Calu3 (cell line): ENCODE measurements at regions not wholly inside any gene's neighbourhood (a gene's known extent, or its start where the extent isn't known, plus 50 kb on each side); places are given as distances from the start of the nearest gene placed in this dataset.

Source experiments
- BruUV-seq: library from RNA; stranded (reverse); fragments of 400-500 nt; replicated peaks from 2 replicates; lab custom pipeline; 2021; lab: Mats Ljungman, UMichigan
- CTCF ChIA-PET: fragments of 300-600 bp; sonication (Branson Sonifier 250); formaldehyde crosslinking; loops from one replicate; lab custom pipeline; 2022; ENCODE audit warnings: antibody characterized with exemption; lab: Charles Lee
- DNase-seq: peaks from one replicate; pipeline ENCODE4 v3.0.0; 2022
- H3K27ac Mint-ChIP-seq: one replicate; pipeline ENCODE4 v1.8.0; 2022; ENCODE audit warnings: mixed read lengths; ENCODE audit not compliant: unreplicated experiment
- H3K27me3 Mint-ChIP-seq: one replicate; pipeline ENCODE4 v1.8.0; 2022; ENCODE audit warnings: mixed read lengths; ENCODE audit not compliant: unreplicated experiment
- H3K36me3 Mint-ChIP-seq: one replicate; pipeline ENCODE4 v1.8.0; 2022; ENCODE audit warnings: mild to moderate bottlenecking, moderate library complexity, mixed read lengths; ENCODE audit not compliant: insufficient read depth, unreplicated experiment
- H3K4me1 Mint-ChIP-seq: one replicate; pipeline ENCODE4 v1.8.0; 2022; ENCODE audit warnings: mild to moderate bottlenecking, low read depth, mixed read lengths; ENCODE audit not compliant: unreplicated experiment
- H3K4me3 Mint-ChIP-seq: one replicate; pipeline ENCODE4 v1.8.0; 2022; ENCODE audit warnings: mild to moderate bottlenecking, low read depth, moderate library complexity, mixed read lengths; ENCODE audit not compliant: unreplicated experiment
- H3K9me3 Mint-ChIP-seq: one replicate; pipeline ENCODE4 v1.8.0; 2022; ENCODE audit warnings: low read depth, mixed read lengths; ENCODE audit not compliant: unreplicated experiment
- CTCF ChIP-seq: fragments of 200-600 bp; IDR thresholded peaks from one replicate; pipeline ENCODE4 v1.8.0; 2022; ENCODE audit warnings: antibody characterized with exemption; ENCODE audit not compliant: unreplicated experiment
- intact Hi-C: fragments of 100-400 bp; cut with micrococcal nuclease; formaldehyde crosslinking; loops from one replicate; pipeline ENCODE4 v1.10.0; 2022; ENCODE audit not compliant: unreplicated experiment

GRCh38 chr14:101499080-101499479, 62.2 kb upstream of the DIO3 start:
- H3K4me1 Mint-ChIP-seq: no peaks in the 10 kb centered on the region
- peaks cover 8% of the 10 kb centered on the region for H3K27me3 Mint-ChIP-seq
- TF ChIP-seq CTCF: no peak
- no peak overlapping the region for H3K27ac Mint-ChIP-seq
- no peaks in the 10 kb centered on the region for H3K36me3 Mint-ChIP-seq
- H3K4me3 Mint-ChIP-seq: no peak overlapping the region
- intact Hi-C loops: no loop called here
- H3K9me3 Mint-ChIP-seq: no peaks in the 10 kb centered on the region
- no TSS peak for BruUV-seq
- DNase-seq: no peak
- CTCF ChIA-PET: interaction anchor here (0.7 kb wide), 1 partner anchor 49 kb away, joined by 4 read pairs; no protein-coding TSS in a partner anchor

GRCh38 chr14:101499513-101499912, 61.8 kb upstream of the DIO3 start:
- TF ChIP-seq CTCF: no peak

GRCh38 chr14:101500061-101500460, 61.2 kb upstream of the DIO3 start:
- Mint-ChIP-seq H3K27ac (no peak overlapping the region), H3K4me3 (no peak overlapping the region), H3K27me3 (peaks cover 14% of the 10 kb centered on the region), H3K4me1 (no peaks in the 10 kb centered on the region), H3K9me3 (no peaks in the 10 kb centered on the region), H3K36me3 (no peaks in the 10 kb centered on the region)
- DNase-seq: no peak
- intact Hi-C loops: no loop called here
- CTCF ChIA-PET: no interaction called here
- no peak for TF ChIP-seq CTCF
- BruUV-seq: no TSS peak

More at GRCh38 chr14:101499513-101499912, 61.8 kb upstream of the DIO3 start:
- Mint-ChIP-seq H3K36me3 (no peaks in the 10 kb centered on the region), H3K9me3 (no peaks in the 10 kb centered on the region), H3K27me3 (peaks cover 12% of the 10 kb centered on the region), H3K27ac (no peak overlapping the region), H3K4me1 (no peaks in the 10 kb centered on the region), H3K4me3 (no peak overlapping the region)
- DNase-seq: no peak
- CTCF ChIA-PET: no interaction called here
- intact Hi-C loops: no loop called here
- no TSS peak for BruUV-seq

- intact Hi-C loops: no loop called here
- no peak for TF ChIP-seq CTCF
- no peak for DNase-seq
These were observed 60.6 kb upstream of the DIO3 start for GRCh38 chr14:101500681-101501080.

More at GRCh38 chr14:101500681-101501080, 60.6 kb upstream of the DIO3 start:
- CTCF ChIA-PET: no interaction called here
- Mint-ChIP-seq H3K36me3 (no peaks in the 10 kb centered on the region), H3K9me3 (no peaks in the 10 kb centered on the region), H3K27ac (no peak overlapping the region), H3K4me1 (no peaks in the 10 kb centered on the region), H3K27me3 (peaks cover 14% of the 10 kb centered on the region), H3K4me3 (no peak overlapping the region)
- BruUV-seq: no TSS peak
